ENCODE measurements at regions not wholly inside any gene's neighbourhood (a gene's known extent, or its start where the extent isn't known, plus 50 kb on each side); places are given as distances from the start of the nearest gene placed in this dataset.

- H3K4me2 ChIP-seq (ENCODE audit: low read depth, low read length) = no peak overlapping the region
- POLR2A ChIA-PET = no interaction called here
- no peak overlapping the region for H3K9ac ChIP-seq (ENCODE audit: insufficient read depth, low read depth, low read length)
- DNase-seq (ENCODE audit: low spot score) = no peak
- 30% methylated on average over 6 of the region's 6 CpGs for WGBS (ENCODE audit: low lambda C conversion rate)
- FAIRE-seq = no peak
- H3K27me3 ChIP-seq (ENCODE audit: control insufficient read depth in 1 of 2, insufficient read depth in 2 of 2, low read length in 2 of 2) = peaks cover 0 to 6% of the 10 kb centered on the region in 2 experiments; a peak in 2 of 5 replicates
- no peaks in the 10 kb centered on the region for H3K4me1 ChIP-seq (ENCODE audit: insufficient read depth, low read length)
- no peaks in the 10 kb centered on the region for H3K9me3 ChIP-seq (ENCODE audit: low read length)
- CTCF ChIA-PET (ENCODE audit: low intra/inter-chr PET ratio, low total read pairs) = no interaction called here
- TF ChIP-seq ZNF773 (CRISPR knock-in tag; IDR thresholded peaks at IDR 0.05; ENCODE audit: borderline replicate concordance) (no peak), MLLT10 (CRISPR knock-in tag; IDR thresholded peaks at IDR 0.05) (no peak), ZNF704 (CRISPR knock-in tag; IDR thresholded peaks at IDR 0.05; ENCODE audit: borderline replicate concordance) (no peak), PAXIP1 (CRISPR knock-in tag; conservative IDR thresholded peaks at IDR 0.05) (no peak), NCOA5 (CRISPR knock-in tag; IDR thresholded peaks at IDR 0.05) (no peak), RCOR2 (CRISPR knock-in tag; IDR thresholded peaks at IDR 0.05) (no peak), ZNF329 (CRISPR knock-in tag; IDR thresholded peaks at IDR 0.05; ENCODE audit: low read depth) (no peak), ZNF441 (CRISPR knock-in tag; IDR thresholded peaks at IDR 0.05; ENCODE audit: borderline replicate concordance) (no peak), KAT7 (CRISPR knock-in tag; IDR thresholded peaks at IDR 0.05; ENCODE audit: borderline replicate concordance) (no peak), SRSF9 (IDR thresholded peaks at IDR 0.05; ENCODE audit: borderline replicate concordance, insufficient read depth, low read depth, low read length, poor library complexity, severe bottlenecking) (no peak), ZNF660 (CRISPR knock-in tag; IDR thresholded peaks at IDR 0.05; ENCODE audit: borderline replicate concordance, low read depth) (no peak), PTBP1 (IDR thresholded peaks at IDR 0.05; ENCODE audit: low read depth, low read length, poor library complexity, severe bottlenecking) (no peak), ZC3H4 (CRISPR knock-in tag; IDR thresholded peaks at IDR 0.05; ENCODE audit: borderline replicate concordance) (no peak), JDP2 (CRISPR knock-in tag; IDR thresholded peaks at IDR 0.05; ENCODE audit: borderline replicate concordance) (no peak), HHEX (CRISPR knock-in tag; IDR thresholded peaks at IDR 0.05) (no peak), ZNF816 (CRISPR knock-in tag; IDR thresholded peaks at IDR 0.05; ENCODE audit: borderline replicate concordance) (no peak)
- TF ChIP-seq, protein P1, sequence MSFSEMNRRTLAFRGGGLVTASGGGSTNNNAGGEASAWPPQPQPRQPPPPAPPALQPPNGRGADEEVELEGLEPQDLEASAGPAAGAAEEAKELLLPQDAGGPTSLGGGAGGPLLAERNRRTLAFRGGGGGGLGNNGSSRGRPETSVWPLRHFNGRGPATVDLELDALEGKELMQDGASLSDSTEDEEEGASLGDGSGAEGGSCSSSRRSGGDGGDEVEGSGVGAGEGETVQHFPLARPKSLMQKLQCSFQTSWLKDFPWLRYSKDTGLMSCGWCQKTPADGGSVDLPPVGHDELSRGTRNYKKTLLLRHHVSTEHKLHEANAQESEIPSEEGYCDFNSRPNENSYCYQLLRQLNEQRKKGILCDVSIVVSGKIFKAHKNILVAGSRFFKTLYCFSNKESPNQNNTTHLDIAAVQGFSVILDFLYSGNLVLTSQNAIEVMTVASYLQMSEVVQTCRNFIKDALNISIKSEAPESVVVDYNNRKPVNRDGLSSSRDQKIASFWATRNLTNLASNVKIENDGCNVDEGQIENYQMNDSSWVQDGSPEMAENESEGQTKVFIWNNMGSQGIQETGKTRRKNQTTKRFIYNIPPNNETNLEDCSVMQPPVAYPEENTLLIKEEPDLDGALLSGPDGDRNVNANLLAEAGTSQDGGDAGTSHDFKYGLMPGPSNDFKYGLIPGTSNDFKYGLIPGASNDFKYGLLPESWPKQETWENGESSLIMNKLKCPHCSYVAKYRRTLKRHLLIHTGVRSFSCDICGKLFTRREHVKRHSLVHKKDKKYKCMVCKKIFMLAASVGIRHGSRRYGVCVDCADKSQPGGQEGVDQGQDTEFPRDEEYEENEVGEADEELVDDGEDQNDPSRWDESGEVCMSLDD (CRISPR knock-in tag; IDR thresholded peaks at IDR 0.05; ENCODE audit: borderline replicate concordance) = no peak
- H3K36me3 ChIP-seq (replicated peaks in 1 of 2; ENCODE audit: control insufficient read depth in 1 of 2, insufficient read depth in 2 of 2, low read length in 2 of 2) = no peaks in the 10 kb centered on the region
- no peaks in the 10 kb centered on the region for H3K79me2 ChIP-seq (ENCODE audit: insufficient read depth, low read length)
- intact Hi-C loops (cut with micrococcal nuclease; ENCODE audit: unreplicated experiment) = no loop called here
- in situ Hi-C loops (cut with HindIII; ENCODE audit: extremely low pct_ligation_motif_present, low pct_unique_long_range_greater_than_20kb) = no loop called here
- H3K4me3 ChIP-seq (replicated peaks in 1 of 3; ENCODE audit: insufficient read depth in 1 of 3, low read depth in 2 of 3, low read length in 3 of 3) = no peak overlapping the region
- no peak overlapping the region for H3K27ac ChIP-seq (ENCODE audit: extremely low read length, insufficient read depth, low read length)
- ATAC-seq = no peak
- no peak overlapping the region for H2AFZ ChIP-seq (ENCODE audit: low read length)
- no peaks in the 10 kb centered on the region for H4K20me1 ChIP-seq (ENCODE audit: insufficient read depth, low read length)
- BruUV-seq (replicated peaks) = no TSS peak
Observed at GRCh38 chr2:129605646-129606045, 373.8 kb upstream of the RAB6C start.
